HG03135 (cell line): ENCODE measurements at regions not wholly inside any gene's neighbourhood (a gene's known extent, or its start where the extent isn't known, plus 50 kb on each side); places are given as distances from the start of the nearest gene placed in this dataset.
"Not testable (repeated sequence)": the region's sequence is repeated elsewhere in the genome, so short reads cannot be mapped to it uniquely, and the experiment has no call there.

Source experiments
- ATAC-seq: cut with Tn5 transposase; IDR thresholded peaks from one replicate; pipeline ENCODE4 v1.9.1; 2021; ENCODE audit warnings: mild to moderate bottlenecking, moderate library complexity; ENCODE audit not compliant: unreplicated experiment

DNA sequence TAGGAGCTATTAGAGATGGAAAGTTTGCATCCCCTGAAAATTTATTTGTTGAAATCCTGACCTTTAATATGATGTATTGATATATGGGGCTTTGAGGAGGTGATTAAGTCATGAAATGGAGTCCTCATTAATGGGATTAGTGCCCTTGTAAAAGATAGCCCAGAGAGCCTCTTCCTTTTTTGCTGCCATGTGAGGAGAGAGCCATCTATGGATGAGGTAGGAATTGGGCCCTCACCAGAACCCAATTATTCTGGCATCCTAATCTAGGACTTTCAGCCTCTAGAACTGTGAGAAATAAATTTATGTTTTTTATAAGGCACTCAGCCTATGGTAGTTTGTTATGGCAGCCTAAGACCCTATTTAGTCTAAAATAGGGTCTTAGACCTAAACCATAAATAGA, 250.2 kb upstream of the SLITRK1 start:
- ATAC-seq, result no peak

DNA sequence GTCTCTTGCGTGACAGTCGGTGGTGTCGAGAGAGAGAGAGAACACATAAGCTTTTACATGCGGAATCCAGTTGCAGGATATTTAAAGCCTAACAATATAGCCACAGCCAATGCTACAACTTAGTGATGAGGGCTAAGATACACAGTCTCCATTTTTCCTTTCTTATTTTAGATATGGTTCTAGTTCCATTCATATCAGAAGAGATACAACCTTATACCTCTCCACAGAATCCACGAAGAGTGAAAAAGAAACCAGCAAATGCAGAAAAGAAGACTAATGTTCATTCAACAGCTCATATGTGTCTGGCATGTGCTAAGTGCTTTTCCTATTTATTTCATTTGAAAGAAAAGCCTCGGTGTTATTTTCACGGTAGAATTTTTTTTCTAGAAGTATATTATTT, 249.0 kb upstream of the SLITRK1 start:
- ATAC-seq, result no peak

DNA sequence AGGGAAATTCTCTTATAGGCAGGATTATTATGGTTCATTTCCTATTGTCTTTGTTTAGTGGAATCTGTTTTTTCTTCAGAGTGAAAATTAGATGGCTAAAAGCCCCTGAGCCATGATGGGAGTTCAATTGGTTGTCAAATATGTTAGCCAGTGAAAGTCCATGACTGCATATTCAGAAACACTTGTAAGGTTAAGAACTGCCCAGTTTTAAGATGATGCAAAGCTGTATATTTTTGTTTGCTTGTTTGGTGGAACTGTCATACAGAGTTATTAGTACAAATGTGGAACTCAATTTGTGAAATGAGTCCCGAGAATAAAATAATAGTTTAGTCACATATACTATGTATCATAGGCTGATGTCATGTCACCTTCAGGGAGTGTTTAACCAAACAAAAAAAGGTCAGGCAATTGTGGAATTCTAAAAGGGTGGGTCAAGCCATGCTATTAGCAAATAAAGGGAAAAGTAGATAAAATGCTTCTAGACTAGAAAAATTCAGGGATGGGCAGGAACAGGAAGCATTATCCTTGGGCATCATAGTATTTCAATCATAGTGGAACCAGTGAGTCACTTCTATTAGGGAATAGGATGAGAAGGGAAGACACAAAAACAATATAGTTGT, 248.3 kb upstream of the SLITRK1 start:
- ATAC-seq, result no peak

DNA sequence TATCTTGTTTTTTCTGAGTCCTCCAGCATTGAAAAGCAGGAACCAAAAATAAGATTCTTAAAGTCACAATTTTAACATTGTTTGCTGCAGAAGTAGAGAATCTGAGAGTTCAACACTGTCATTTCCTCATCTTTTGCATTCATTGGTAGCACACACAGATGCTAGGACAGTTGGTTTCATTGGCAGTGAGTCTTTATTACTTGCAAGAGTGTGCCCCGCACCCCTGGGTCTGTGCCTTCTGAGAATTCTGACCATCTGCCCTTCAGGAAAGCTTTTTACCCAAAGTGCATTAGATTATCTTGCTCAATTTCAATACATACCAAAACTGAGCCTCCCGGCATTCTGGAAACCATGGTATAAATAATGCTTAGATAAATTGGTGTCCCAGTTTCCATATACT, 247.7 kb upstream of the SLITRK1 start:
- ATAC-seq, result no peak

GRCh38 chr13:84127597-84128128, 245.4 kb upstream of the SLITRK1 start:
- no peak for ATAC-seq

DNA sequence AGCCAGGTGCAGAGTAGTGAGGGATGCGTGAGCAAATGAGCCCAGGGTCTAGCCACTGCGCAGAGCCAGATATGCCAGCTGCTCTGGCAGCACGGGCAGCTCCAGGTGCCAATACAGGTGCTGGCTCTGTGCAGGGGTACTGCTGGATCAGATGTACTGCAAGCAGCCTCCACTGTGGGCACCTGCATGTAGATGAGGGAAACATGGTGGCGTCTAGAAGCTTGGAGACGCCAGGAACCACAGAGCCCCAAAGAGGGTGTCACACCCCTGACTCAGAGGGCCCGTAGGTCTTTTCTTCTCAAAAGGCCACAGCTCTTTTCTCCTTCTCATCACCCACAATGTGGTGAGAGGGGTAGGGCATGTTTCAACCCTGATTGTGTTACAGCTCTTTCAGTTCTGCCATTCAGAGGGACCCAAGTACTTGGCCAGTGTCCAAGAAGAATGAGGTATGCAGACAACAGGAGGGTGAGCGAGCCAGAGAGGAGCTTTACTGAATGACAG, 244.4 kb upstream of the SLITRK1 start:
- no peak for ATAC-seq

DNA sequence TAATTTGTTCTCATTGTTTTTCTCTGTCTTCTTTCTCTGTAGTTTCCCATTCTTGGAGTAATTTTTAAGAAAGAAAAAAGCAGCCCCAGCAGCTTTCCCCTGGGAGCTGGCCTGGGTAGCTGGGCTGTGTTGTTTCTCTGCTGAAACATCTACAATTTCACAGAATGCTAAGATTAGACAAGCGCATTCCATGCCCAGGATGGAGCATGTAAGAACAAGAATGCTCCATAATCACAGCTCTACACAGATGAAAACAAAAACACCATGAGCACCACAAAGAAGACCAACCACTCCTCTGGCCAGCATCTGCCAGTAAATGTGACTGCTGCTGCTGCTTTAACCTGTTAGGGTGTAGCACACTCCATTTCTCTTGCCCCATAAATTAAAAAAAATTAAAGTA, 239.2 kb upstream of the SLITRK1 start:
- ATAC-seq, result no peak

DNA sequence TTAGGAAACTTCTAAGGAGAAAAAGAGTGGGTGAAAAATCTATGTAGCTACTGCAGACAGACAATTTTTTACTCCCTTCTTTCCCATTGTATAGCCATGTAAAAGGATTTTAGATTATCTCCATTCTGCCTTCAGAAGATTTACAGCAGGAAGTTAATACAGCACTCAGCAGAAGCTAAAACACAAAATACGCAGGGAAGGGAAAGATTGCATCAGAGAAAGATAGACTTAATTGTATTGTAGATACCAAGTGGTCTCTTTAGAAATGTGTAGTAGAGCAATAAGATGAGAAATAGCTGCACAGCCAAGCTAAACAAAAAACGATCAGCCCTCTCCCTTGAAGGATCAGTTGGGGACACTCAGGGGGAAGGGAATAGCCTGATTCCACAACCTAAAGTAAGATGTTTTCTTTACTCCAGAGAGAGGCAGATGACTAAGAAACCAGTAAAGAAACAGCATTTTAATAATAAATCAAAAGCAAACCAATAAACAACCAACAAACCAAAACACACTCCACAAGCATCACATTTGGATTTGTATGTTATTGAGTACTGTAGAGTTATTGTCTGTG, 236.7 kb upstream of the SLITRK1 start:
- no peak for ATAC-seq

- ATAC-seq, result no peak
These were observed 216.0 kb upstream of the SLITRK1 start for GRCh38 chr13:84098273-84098672.

DNA sequence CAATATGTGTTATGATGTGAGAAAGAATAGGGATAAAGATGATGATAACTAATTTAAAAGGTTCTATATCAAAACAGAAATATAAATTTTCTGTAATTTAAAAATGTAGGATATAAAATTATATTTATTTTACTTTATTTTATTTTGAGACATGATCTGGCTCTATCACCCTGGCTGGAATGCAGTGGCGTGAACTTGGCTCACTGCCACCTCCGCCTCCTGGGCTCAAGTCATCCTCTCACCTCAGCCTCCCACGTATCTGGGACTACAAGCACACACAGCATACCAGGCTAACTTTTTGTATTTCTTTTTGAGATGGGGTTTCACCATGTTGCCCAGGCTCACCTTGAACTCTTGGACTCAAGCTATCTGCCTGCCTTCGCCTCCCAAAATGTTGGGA, 214.9 kb upstream of the SLITRK1 start:
- no peak for ATAC-seq

GRCh38 chr13:84096216-84096615, 213.9 kb upstream of the SLITRK1 start:
- no peak for ATAC-seq

DNA sequence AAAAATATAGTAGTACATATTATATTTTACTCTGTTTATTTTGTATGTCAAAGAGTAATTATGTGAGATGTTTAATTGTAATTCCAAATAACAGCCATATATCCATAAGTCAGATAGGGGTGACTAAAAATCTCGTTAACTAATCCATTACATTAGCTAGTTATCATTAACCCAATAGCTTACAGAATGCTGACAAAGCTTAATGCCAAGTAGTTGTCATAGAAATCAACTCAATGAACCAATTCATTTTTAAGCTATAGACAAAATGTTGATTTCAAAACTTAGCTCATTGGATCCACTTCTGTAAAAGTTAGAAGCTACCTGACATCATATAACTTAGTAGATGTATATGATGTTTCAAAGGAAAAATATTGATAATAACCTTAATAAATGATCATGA, 206.7 kb upstream of the SLITRK1 start:
- no peak for ATAC-seq

DNA sequence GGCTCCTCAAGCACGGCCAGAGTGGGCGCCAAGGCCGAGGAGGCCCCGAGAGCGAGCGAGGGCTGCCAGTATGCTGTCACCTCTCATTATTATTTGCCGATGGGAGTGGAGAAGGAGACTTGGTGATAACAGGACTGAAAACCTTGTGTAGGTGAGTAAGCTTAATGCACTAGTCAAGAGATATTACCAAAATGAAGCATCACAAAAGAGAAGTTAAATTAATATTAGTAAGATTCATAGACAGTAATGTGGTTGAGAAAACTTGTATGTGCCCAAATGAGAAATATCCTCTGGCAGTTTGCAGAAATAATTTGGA, 204.5 kb upstream of the SLITRK1 start:
- no peak for ATAC-seq

DNA sequence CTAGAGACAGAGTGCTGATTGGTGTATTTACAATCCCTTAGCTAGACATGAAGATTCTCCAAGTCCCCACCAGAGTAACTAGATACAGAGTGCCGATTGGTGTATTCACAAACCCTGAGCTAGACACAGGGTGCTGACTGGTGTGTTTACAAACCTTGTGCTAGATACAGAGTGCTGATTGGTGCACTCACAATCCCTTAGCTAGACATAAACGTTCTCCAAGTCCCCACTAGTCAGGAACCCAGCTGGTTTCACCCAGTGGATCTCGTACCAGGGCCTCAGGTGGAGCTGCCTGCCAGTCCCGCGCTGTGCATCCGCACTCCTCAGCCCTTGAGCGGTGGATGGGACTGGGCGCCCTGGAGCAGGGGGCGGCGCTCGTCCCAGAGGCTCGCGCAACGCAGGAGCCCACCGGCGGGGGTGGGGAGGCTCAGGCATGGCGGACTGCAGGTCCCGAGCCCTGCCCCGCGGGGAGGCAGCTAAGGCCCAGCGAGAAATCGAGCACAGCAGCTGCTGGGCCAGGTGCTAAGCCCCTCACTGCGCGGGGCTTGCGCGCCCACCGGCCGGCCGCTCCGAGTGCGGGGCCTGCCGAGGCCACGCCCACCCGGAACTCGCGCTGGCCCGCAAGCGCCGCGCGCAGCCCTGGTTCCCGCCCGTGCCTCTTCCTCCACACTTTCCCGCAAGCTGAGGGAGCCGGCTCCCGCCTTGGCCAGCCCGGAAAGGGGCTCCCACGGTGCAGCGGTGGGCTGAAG, 204.0 kb upstream of the SLITRK1 start:
- not testable (repeated sequence) for ATAC-seq

DNA sequence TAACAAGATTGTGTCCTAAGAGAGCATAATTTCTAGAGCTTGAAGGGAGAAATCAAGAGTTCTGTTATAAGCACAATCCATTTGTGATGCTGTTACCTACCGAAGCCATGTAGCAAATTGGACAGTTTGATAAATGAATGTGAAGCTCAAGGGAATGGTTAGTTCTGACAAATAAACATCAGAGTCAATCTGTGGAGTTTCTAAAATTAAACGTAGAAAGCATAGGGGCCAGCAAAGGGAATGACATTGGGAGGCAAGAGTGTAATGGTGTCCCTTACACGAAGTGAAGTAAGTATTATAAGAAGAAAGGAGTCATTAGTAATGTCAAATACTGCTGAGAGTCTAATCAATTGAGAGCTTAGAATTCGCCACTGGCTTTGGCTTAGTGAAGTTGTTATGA, 200.2 kb upstream of the SLITRK1 start:
- ATAC-seq, result no peak

- ATAC-seq, result no peak
These were observed 198.7 kb upstream of the SLITRK1 start for GRCh38 chr13:84080748-84081530.

DNA sequence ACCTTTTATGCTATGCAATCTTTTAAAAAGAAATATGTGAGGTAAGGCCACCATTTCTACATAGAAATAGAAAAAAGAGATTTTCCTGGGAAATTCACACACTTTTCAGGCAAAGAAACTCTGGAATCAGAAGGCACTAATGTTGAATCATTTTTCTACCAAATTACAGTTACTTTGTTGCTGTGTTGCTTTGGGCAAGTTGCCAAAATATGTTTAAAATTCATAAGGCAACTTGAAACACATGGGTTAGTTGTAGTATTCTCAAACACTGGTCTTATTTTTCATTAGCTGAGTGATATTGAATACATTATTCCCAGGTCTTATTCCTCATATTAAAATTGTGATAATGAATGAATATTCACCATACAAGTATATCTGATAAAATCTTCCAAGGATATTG, 195.0 kb upstream of the SLITRK1 start:
- ATAC-seq, result no peak

DNA sequence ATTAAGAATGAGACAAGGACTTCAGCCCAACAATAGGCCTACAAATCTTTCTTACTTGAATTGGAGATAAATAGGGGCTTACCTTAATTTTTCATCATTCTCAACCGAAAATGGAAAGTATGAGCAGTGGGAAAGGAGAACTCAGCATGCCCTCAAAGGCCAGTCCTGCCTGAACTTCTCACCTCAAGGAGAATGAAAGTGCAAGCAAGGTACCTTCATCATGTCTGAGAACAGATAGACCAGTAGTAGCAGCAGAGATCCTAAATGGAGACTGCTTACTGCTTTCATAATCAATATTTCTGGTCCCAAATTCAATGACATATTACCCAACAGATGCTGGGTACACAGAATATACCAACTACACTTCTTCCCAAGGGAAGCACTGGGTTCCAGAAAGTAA, 194.0 kb upstream of the SLITRK1 start:
- no peak for ATAC-seq

GRCh38 chr13:84050536-84050935, 168.3 kb upstream of the SLITRK1 start:
- ATAC-seq, result no peak

GRCh38 chr13:84049443-84050219, 167.4 kb upstream of the SLITRK1 start:
- no peak for ATAC-seq

GRCh38 chr13:84044805-84045204, 162.5 kb upstream of the SLITRK1 start:
- no peak for ATAC-seq
